CD14-positive monocyte (primary cell): ENCODE measurements at regions not wholly inside any gene's neighbourhood (a gene's known extent, or its start where the extent isn't known, plus 50 kb on each side); places are given as distances from the start of the nearest gene placed in this dataset.

Experiments used
- DNase-seq, 3 donors: peaks; one replicate each; pipeline ENCODE4 v3.0.0-alpha.2; 2011 to 2022
- H2AFZ ChIP-seq: 2 replicates; pipeline ENCODE4 v1.6.0; 2012; ENCODE audit warnings: mild to moderate bottlenecking, low read depth, low read length, inconsistent platforms; ENCODE audit not compliant: insufficient read depth, poor library complexity, severe bottlenecking
- H3K27ac ChIP-seq, 2 donors: 1 replicate in 1 of 2; 2 replicates in 1 of 2; pipeline ENCODE4 v1.5.1; 2012 to 2013; ENCODE audit warnings: low read length in 2 of 2, control low read depth in 1 of 2, inconsistent platforms in 1 of 2, low read depth in 1 of 2, mild to moderate bottlenecking in 1 of 2
- H3K27me3 ChIP-seq, 2 donors: one replicate each; pipeline versions ENCODE4 v1.6.0 to v1.6.1; 2011 to 2013; ENCODE audit warnings: low read length in 2 of 2; ENCODE audit not compliant: control insufficient read depth in 2 of 2, insufficient read depth in 2 of 2
- H3K36me3 ChIP-seq, 2 donors: replicated peaks in 1 of 2; 1 replicate in 1 of 2; 2 replicates in 1 of 2; pipeline versions ENCODE4 v1.5.1 to v1.6.1; 2012 to 2013; ENCODE audit warnings: low read length in 2 of 2, control low read depth in 1 of 2, inconsistent platforms in 1 of 2, mild to moderate bottlenecking in 1 of 2; ENCODE audit not compliant: insufficient read depth in 2 of 2, control insufficient read depth in 1 of 2
- H3K4me1 ChIP-seq, 2 donors: 1 replicate in 1 of 2; 2 replicates in 1 of 2; pipeline versions ENCODE4 v1.5.1 to v1.6.1; 2012 to 2013; ENCODE audit warnings: low read length in 2 of 2, control low read depth in 1 of 2, inconsistent platforms in 1 of 2, mild to moderate bottlenecking in 1 of 2, moderate library complexity in 1 of 2; ENCODE audit not compliant: insufficient read depth in 2 of 2, control insufficient read depth in 1 of 2
- H3K4me2 ChIP-seq: replicated peaks from 2 replicates; pipeline ENCODE3; 2012; ENCODE audit warnings: low read length, moderate library complexity, mild to moderate bottlenecking; ENCODE audit not compliant: poor library complexity, severe bottlenecking; ENCODE audit errors: extremely low read depth
- H3K4me3 ChIP-seq, 3 experiments: fragments of 200-600 bp in 1 of 3; sonication (generic) in 1 of 3; replicated peaks in 1 of 3; 1 replicate in 2 of 3; 2 replicates in 1 of 3; pipeline ENCODE4 v1.5.1; 2011 to 2013; ENCODE audit warnings: low read length in 3 of 3, mild to moderate bottlenecking in 3 of 3, control low read depth in 2 of 3, low read depth in 2 of 3, inconsistent platforms in 1 of 3, moderate library complexity in 1 of 3
- H3K79me2 ChIP-seq: 2 replicates; pipeline ENCODE4 v1.6.0; 2012; ENCODE audit warnings: mild to moderate bottlenecking, control low read depth, inconsistent platforms, low read length, moderate library complexity; ENCODE audit not compliant: insufficient read depth
- H3K9ac ChIP-seq: 2 replicates; pipeline ENCODE4 v1.6.0; 2017; ENCODE audit warnings: low read length, mild to moderate bottlenecking; ENCODE audit not compliant: insufficient read depth, poor library complexity, severe bottlenecking
- H3K9me3 ChIP-seq, 2 donors: replicated peaks in 1 of 2; 1 replicate in 1 of 2; 2 replicates in 1 of 2; pipeline versions ENCODE4 v1.5.1 to v1.6.1; 2012 to 2013; ENCODE audit warnings: low read length in 2 of 2, control low read depth in 1 of 2; ENCODE audit not compliant: control insufficient read depth in 1 of 2, insufficient read depth in 1 of 2
- H4K20me1 ChIP-seq: 2 replicates; pipeline ENCODE4 v1.6.0; 2012; ENCODE audit warnings: mild to moderate bottlenecking, low read length, control low read depth, moderate library complexity; ENCODE audit not compliant: insufficient read depth
- H3K27ac Mint-ChIP-seq, 7 donors: one replicate each; pipeline ENCODE4 v1.8.0; 2020; ENCODE audit warnings: mild to moderate bottlenecking in 7 of 7, mixed read lengths in 7 of 7, moderate library complexity in 6 of 7, inconsistent platforms in 2 of 7
- H3K27me3 Mint-ChIP-seq, 3 donors: one replicate each; pipeline ENCODE4 v1.8.0; 2021 to 2022; ENCODE audit warnings: low read depth in 3 of 3, mild to moderate bottlenecking in 3 of 3, mixed read lengths in 3 of 3, moderate library complexity in 3 of 3, inconsistent platforms in 1 of 3
- H3K36me3 Mint-ChIP-seq, 2 donors: one replicate each; pipeline ENCODE4 v1.8.0; 2020; ENCODE audit warnings: mixed read lengths in 2 of 2, inconsistent platforms in 1 of 2, mild to moderate bottlenecking in 1 of 2
- H3K4me1 Mint-ChIP-seq: one replicate; pipeline ENCODE4 v1.8.0; 2020; ENCODE audit warnings: mild to moderate bottlenecking, mixed read lengths
- H3K4me3 Mint-ChIP-seq, 2 donors: one replicate each; pipeline ENCODE4 v1.8.0; 2020; ENCODE audit warnings: mild to moderate bottlenecking in 2 of 2, mixed read lengths in 2 of 2, moderate library complexity in 1 of 2
- H3K9me3 Mint-ChIP-seq, 7 donors: one replicate each; pipeline ENCODE4 v1.8.0; 2020 to 2022; ENCODE audit warnings: mixed read lengths in 7 of 7, mild to moderate bottlenecking in 6 of 7, moderate library complexity in 6 of 7, inconsistent platforms in 2 of 7
- WGBS: methylation state at CpG from one replicate; pipeline ENCODE4 v1.1.5; 2013; ENCODE audit warnings: missing lambda C conversion rate; ENCODE audit not compliant: insufficient coverage; 5-methylcytosine and 5-hydroxymethylcytosine counted together
- intact Hi-C, 2 donors: fragments of 100-400 bp; cut with micrococcal nuclease; formaldehyde crosslinking; loops; one replicate each; pipeline versions ENCODE4 v1.15.0 to v1.15.1; 2023
- TF ChIP-seq, protein P1 (sequence below): fragments of 200-600 bp; IDR thresholded peaks from one replicate; pipeline ENCODE4 v1.8.0; 2022; ENCODE audit warnings: antibody characterized with exemption, mild to moderate bottlenecking

DNA sequence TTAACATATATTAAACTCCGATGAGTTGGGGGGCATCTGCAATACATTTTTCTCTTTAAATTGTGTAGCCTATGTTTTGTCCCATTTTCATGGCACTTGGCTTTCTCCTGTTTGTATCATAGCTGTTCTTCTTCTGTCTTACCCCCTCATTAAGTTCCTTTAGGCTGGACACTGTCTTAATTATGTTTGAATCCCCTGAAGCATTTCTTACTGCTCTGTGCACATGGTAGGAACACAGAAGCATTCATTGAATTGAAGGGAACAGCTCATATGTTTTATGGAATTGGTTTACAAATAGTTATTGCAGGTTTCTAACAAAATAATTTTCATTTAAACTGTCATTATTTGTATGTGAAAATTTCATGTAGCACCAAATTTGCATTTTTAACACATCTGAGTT, 176.8 kb downstream of the TANC2 start:
- no peaks in the 10 kb centered on the region for H4K20me1 ChIP-seq
- no CpG with 5 or more reads among the region's 1 CpG for WGBS

DNA sequence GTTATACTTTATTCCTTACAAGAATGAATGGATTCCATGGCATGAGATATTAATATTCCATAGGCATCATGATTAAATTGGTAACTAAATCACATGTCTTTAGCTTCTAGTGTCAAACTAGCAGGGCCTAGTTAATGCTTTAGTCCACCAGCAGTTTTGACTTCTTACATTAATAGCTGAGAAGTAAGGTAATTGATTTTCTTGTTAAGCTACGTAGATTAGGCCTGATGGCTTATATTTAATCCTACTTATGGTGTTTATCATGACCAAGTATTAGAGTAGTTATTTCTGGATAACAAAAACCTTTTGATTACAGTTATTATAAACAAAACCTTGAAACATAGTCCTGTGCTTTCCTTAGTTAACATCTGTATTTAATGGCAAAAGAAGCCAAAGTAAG, 184.5 kb downstream of the TANC2 start:
- intact Hi-C loops, result no loop called here
- no peaks in the 10 kb centered on the region for H3K9me3 Mint-ChIP-seq
- H3K4me3 Mint-ChIP-seq, result no peak overlapping the region
- no peaks in the 10 kb centered on the region for H3K4me1 ChIP-seq
- no peak overlapping the region for H3K4me2 ChIP-seq
- H3K79me2 ChIP-seq, result no peaks in the 10 kb centered on the region
- no peaks in the 10 kb centered on the region for H3K27me3 Mint-ChIP-seq
- TF ChIP-seq, protein P1, sequence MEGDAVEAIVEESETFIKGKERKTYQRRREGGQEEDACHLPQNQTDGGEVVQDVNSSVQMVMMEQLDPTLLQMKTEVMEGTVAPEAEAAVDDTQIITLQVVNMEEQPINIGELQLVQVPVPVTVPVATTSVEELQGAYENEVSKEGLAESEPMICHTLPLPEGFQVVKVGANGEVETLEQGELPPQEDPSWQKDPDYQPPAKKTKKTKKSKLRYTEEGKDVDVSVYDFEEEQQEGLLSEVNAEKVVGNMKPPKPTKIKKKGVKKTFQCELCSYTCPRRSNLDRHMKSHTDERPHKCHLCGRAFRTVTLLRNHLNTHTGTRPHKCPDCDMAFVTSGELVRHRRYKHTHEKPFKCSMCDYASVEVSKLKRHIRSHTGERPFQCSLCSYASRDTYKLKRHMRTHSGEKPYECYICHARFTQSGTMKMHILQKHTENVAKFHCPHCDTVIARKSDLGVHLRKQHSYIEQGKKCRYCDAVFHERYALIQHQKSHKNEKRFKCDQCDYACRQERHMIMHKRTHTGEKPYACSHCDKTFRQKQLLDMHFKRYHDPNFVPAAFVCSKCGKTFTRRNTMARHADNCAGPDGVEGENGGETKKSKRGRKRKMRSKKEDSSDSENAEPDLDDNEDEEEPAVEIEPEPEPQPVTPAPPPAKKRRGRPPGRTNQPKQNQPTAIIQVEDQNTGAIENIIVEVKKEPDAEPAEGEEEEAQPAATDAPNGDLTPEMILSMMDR, result no peak
- no peak overlapping the region for H3K27ac Mint-ChIP-seq
- no peak overlapping the region for H2AFZ ChIP-seq
- no peaks in the 10 kb centered on the region for H3K27me3 ChIP-seq
- no peaks in the 10 kb centered on the region for H3K36me3 ChIP-seq
- H3K4me1 Mint-ChIP-seq, result no peaks in the 10 kb centered on the region
- H3K36me3 Mint-ChIP-seq, result peaks cover 0 to 2% of the 10 kb centered on the region in 2 donors
- H4K20me1 ChIP-seq, result no peaks in the 10 kb centered on the region
- no peak overlapping the region for H3K9ac ChIP-seq
- H3K27ac ChIP-seq, result no peak overlapping the region
- H3K9me3 ChIP-seq, result no peaks in the 10 kb centered on the region
- H3K4me3 ChIP-seq, result no peak overlapping the region
- DNase-seq, result no peak
- WGBS, result no CpG with 5 or more reads among the region's 1 CpG

More for the DNA sequence above, 176.8 kb downstream of the TANC2 start:
- Histone ChIP-seq H3K36me3 (no peaks in the 10 kb centered on the region), H3K4me1 (peaks cover 12 to 24% of the 10 kb centered on the region in 2 donors), H3K27me3 (no peaks in the 10 kb centered on the region), H3K79me2 (no peaks in the 10 kb centered on the region), H2AFZ (no peak overlapping the region), H3K4me2 (no peak overlapping the region), H3K9ac (no peak overlapping the region), H3K9me3 (no peaks in the 10 kb centered on the region), H3K4me3 (no peak overlapping the region), H3K27ac (no peak overlapping the region)
- TF ChIP-seq, protein P1, result no peak
- H3K27ac Mint-ChIP-seq, result no peak overlapping the region
- H3K4me1 Mint-ChIP-seq, result peaks cover 23% of the 10 kb centered on the region
- H3K36me3 Mint-ChIP-seq, result peaks cover 0 to 3% of the 10 kb centered on the region in 2 donors
- peaks cover 0 to 2% (median 0%) of the 10 kb centered on the region in 3 donors for H3K27me3 Mint-ChIP-seq
- intact Hi-C loops, result no loop called here
- DNase-seq, result no peak
- H3K4me3 Mint-ChIP-seq, result no peak overlapping the region
- no peaks in the 10 kb centered on the region for H3K9me3 Mint-ChIP-seq
